ENCODE measurements at regions not wholly inside any gene's neighbourhood (a gene's known extent, or its start where the extent isn't known, plus 50 kb on each side); places are given as distances from the start of the nearest gene placed in this dataset.

DNA sequence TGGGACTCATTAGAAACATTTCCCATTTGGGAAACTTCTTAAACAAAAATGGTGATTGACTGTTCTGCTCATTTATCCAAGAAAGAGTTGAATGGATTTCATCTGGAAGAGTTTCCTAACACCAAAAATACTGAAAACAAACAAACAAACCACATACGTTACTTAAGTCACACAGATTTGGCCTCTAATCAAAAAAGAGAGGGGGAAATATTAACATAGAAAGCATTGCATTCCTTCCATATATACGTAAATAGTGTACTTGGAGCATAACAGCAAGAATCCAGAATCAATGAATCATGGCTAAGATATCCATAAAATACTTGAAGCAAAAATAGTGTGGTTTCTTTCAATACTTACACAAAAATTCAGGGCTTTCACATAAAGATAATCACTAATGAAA is 189.8 kb upstream of the MAP3K1 start:
- TF ChIP-seq POLR2AphosphoS5 (IDR thresholded peaks at IDR 0.05; ENCODE audit: low read depth, low read length): no peak
- TF ChIP-seq, protein P1, sequence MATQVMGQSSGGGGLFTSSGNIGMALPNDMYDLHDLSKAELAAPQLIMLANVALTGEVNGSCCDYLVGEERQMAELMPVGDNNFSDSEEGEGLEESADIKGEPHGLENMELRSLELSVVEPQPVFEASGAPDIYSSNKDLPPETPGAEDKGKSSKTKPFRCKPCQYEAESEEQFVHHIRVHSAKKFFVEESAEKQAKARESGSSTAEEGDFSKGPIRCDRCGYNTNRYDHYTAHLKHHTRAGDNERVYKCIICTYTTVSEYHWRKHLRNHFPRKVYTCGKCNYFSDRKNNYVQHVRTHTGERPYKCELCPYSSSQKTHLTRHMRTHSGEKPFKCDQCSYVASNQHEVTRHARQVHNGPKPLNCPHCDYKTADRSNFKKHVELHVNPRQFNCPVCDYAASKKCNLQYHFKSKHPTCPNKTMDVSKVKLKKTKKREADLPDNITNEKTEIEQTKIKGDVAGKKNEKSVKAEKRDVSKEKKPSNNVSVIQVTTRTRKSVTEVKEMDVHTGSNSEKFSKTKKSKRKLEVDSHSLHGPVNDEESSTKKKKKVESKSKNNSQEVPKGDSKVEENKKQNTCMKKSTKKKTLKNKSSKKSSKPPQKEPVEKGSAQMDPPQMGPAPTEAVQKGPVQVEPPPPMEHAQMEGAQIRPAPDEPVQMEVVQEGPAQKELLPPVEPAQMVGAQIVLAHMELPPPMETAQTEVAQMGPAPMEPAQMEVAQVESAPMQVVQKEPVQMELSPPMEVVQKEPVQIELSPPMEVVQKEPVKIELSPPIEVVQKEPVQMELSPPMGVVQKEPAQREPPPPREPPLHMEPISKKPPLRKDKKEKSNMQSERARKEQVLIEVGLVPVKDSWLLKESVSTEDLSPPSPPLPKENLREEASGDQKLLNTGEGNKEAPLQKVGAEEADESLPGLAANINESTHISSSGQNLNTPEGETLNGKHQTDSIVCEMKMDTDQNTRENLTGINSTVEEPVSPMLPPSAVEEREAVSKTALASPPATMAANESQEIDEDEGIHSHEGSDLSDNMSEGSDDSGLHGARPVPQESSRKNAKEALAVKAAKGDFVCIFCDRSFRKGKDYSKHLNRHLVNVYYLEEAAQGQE (IDR thresholded peaks at IDR 0.05; ENCODE audit: insufficient read depth in 1 of 2, low read depth in 2 of 2, low read length in 2 of 2): no peak
- no peak for TF ChIP-seq TAF1 (IDR thresholded peaks at IDR 0.05; ENCODE audit: borderline replicate concordance, insufficient read depth, low read length)
- TF ChIP-seq SIN3A (IDR thresholded peaks at IDR 0.05; ENCODE audit: borderline replicate concordance, insufficient read depth, low read length): no peak

All from PFSK-1 (cell line).